Eye (tissue), 1 donor: ENCODE measurements at regions not wholly inside any gene's neighbourhood (a gene's known extent, or its start where the extent isn't known, plus 50 kb on each side); places are given as distances from the start of the nearest gene placed in this dataset.
"Not testable (repeated sequence)": the region's sequence is repeated elsewhere in the genome, so short reads cannot be mapped to it uniquely, and the experiment has no call there.

ENCODE experiments used
- DNase-seq: peaks from one replicate; pipeline ENCODE4 v3.0.0-alpha.2; 2015

- DNase-seq, result no peak
Observed at GRCh38 chr5:10069637-10070313, 179.9 kb downstream of the ATPSCKMT start.

GRCh38 chr5:10065428-10066000 is 184.2 kb downstream of the ATPSCKMT start:
- DNase-seq, result no peak

- DNase-seq, result no peak
Observed at GRCh38 chr5:10064546-10065195, 185.0 kb downstream of the ATPSCKMT start.

- DNase-seq, result peak; percentile 67
Observed at GRCh38 chr5:10063997-10064396, 185.7 kb downstream of the ATPSCKMT start.

- DNase-seq, result no peak
Observed at GRCh38 chr5:10059980-10060379, 189.7 kb downstream of the ATPSCKMT start.

GRCh38 chr5:10059556-10059955 is 190.1 kb downstream of the ATPSCKMT start:
- DNase-seq, result no peak

GRCh38 chr5:10057356-10057755 is 192.3 kb downstream of the ATPSCKMT start:
- no peak for DNase-seq

- no peak for DNase-seq
Observed at GRCh38 chr5:10056228-10056760, 193.4 kb downstream of the ATPSCKMT start.

- DNase-seq, result no peak
Observed at GRCh38 chr5:10049858-10050455, 199.7 kb downstream of the ATPSCKMT start.

- no peak for DNase-seq
Observed at GRCh38 chr5:10046676-10047075, 203.0 kb downstream of the ATPSCKMT start.

GRCh38 chr5:10045376-10045775 is 204.3 kb downstream of the ATPSCKMT start:
- DNase-seq, result no peak

- DNase-seq, result peak; percentile 82
Observed at GRCh38 chr5:10036136-10036815, 213.4 kb downstream of the ATPSCKMT start.

GRCh38 chr5:10034001-10034400 is 215.7 kb downstream of the ATPSCKMT start:
- DNase-seq, result no peak

GRCh38 chr5:10031817-10032216 is 217.9 kb downstream of the ATPSCKMT start:
- DNase-seq, result no peak

- DNase-seq, result no peak
Observed at GRCh38 chr5:10030219-10030831, 219.4 kb downstream of the ATPSCKMT start.

GRCh38 chr5:10023494-10023893 is 226.2 kb downstream of the ATPSCKMT start:
- no peak for DNase-seq

GRCh38 chr5:10021248-10021647 is 228.4 kb downstream of the ATPSCKMT start:
- DNase-seq, result no peak

GRCh38 chr5:10019236-10019635 is 230.5 kb downstream of the ATPSCKMT start:
- DNase-seq, result no peak

- no peak for DNase-seq
Observed at GRCh38 chr5:10018201-10019069, 231.3 kb downstream of the ATPSCKMT start.

- DNase-seq, result no peak
Observed at GRCh38 chr5:10017786-10018185, 231.9 kb downstream of the ATPSCKMT start.

- not testable (repeated sequence) for DNase-seq
Observed at GRCh38 chr5:10016559-10016958, 233.1 kb downstream of the ATPSCKMT start.
